HEK293T (cell line): ENCODE measurements at regions not wholly inside any gene's neighbourhood (a gene's known extent, or its start where the extent isn't known, plus 50 kb on each side); places are given as distances from the start of the nearest gene placed in this dataset.

Experiments
- ARNT ChIP-seq: fragments of 450-650 bp; IDR thresholded peaks from 2 replicates; pipeline ENCODE4 v1.6.1; 2017; ENCODE audit warnings: mild to moderate bottlenecking
- ELF4 ChIP-seq: fragments of 450-650 bp; IDR thresholded peaks from 2 replicates; pipeline ENCODE4 v1.6.1; 2017; ENCODE audit warnings: antibody characterized with exemption
- SP1 ChIP-seq: fragments of 450-650 bp; IDR thresholded peaks from 2 replicates; pipeline ENCODE4 v1.6.1; 2017

- TF ChIP-seq ARNT (no peak), SP1 (no peak), ELF4 (no peak)
These were observed 322.3 kb upstream of the FAT3 start for GRCh38 chr11:91902312-91902711.
